ENCODE measurements at regions not wholly inside any gene's neighbourhood (a gene's known extent, or its start where the extent isn't known, plus 50 kb on each side); places are given as distances from the start of the nearest gene placed in this dataset.
"Not testable (repeated sequence)": the region's sequence is repeated elsewhere in the genome, so short reads cannot be mapped to it uniquely, and the experiment has no call there.

DNA sequence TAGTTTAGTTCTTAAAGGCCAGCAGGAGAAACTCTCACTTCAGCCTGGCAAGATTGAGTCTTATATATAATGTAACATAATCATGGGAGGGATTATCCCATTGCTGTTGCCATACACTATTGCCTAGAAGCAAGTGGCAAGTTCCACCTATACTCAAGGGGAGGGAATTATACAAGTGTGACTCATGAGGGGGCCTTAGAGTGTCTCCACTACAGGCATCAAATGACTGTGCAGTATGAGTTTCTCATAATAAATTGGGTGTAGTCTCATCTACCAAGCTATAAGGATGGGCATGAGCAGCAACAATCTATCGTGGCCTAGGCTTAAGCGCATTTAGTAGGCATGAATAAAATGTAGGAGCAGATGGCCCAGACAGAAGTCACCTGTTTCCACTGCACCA, 89.1 kb upstream of the C1GALT1C1 start:
- DNase-seq (ENCODE audit: low read depth in 2 of 2), result no peak

DNA sequence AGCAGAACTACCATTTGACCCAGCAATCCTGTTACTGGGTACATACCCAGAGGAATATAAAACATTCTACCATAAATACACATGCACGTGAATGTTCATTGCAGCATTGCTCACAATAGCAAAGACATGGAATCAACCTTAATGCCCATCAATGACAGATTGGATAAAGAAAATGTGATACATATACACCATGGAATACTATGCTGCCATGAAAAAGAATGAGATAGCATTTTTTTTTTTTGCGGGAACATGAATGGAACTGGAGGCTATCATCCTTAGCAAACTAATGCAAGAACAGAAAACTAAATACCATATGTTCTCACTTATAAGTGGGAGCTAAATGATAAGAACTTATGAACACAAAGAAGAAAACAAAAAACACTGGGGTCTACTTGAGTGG, 72.5 kb upstream of the C1GALT1C1 start:
- not testable (repeated sequence) for DNase-seq (ENCODE audit: low read depth in 2 of 2)

DNA sequence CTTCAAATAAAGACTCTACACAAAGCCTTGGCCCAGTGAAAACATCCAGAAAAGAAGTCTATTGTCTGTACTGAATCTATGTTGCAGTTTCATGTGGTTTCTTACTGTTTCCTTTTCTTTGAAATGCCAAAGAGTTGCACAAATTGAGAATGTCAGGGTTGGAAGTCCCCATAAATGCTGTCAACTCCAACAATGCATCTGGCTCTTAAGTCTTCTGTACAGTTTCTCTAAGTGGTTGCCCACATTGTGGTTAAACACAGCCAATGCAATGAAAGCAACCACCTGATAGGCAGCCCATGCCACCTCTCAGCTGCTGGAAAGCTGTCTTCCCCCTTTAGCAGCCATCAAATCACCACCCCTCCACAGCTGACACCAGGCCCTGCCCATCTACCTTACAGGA, 67.2 kb upstream of the C1GALT1C1 start:
- no peak for DNase-seq (ENCODE audit: low read depth in 2 of 2)

- no peak for DNase-seq (ENCODE audit: low read depth in 2 of 2)
Observed at GRCh38 chrX:120692319-120692718, 62.5 kb upstream of the C1GALT1C1 start.

DNA sequence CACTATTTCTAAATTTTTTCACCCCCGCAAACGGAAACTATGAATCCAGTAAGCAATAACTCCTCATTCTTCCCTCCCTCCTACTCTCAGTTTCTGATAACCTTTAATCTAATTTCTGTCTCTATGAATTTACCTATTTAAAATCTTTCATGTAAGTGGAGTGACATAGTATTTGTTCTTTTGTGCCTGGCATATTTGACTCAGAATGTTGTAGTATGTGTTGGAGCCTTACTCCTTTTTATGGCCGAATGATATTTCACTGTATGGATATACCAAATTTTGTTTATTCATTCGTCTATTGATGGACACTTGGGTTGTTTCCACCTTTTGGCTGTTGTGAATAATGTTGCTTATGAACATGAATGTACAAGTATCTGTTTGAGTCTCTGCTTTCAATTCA, 61.1 kb upstream of the C1GALT1C1 start:
- no peak for DNase-seq (ENCODE audit: low read depth in 2 of 2)

- no peak for DNase-seq (ENCODE audit: low read depth in 2 of 2)
Observed at GRCh38 chrX:120690344-120690743, 60.5 kb upstream of the C1GALT1C1 start.

DNA sequence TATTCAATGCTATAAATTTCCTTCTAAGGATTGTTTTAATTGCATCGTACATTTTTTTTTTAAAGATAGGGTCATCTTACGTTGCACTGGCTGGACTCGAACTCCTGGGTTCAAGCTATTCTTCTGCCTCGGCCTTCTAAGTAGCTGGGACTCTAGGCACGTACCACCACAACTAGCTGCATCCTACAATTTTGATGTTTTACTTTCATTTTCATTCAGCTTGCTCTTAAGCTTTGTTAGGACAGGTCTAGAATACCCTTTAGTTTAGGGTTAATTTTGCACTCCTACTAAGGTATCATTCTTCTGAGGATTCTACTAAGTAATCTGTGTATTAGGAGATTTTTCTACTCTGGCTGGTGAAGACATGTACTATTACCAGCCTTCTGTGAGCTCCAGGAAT, 50.2 kb upstream of the C1GALT1C1 start:
- DNase-seq (ENCODE audit: low read depth in 2 of 2), result no peak

All from dermis microvascular lymphatic vessel endothelial cell (primary cell).